HG02759 (cell line): ENCODE measurements at regions not wholly inside any gene's neighbourhood (a gene's known extent, or its start where the extent isn't known, plus 50 kb on each side); places are given as distances from the start of the nearest gene placed in this dataset.
"Not testable (repeated sequence)": the region's sequence is repeated elsewhere in the genome, so short reads cannot be mapped to it uniquely, and the experiment has no call there.

ENCODE experiments used
- ATAC-seq: cut with Tn5 transposase; IDR thresholded peaks from one replicate; pipeline ENCODE4 v1.9.1; 2021; ENCODE audit warnings: mild to moderate bottlenecking, moderate library complexity; ENCODE audit not compliant: unreplicated experiment

DNA sequence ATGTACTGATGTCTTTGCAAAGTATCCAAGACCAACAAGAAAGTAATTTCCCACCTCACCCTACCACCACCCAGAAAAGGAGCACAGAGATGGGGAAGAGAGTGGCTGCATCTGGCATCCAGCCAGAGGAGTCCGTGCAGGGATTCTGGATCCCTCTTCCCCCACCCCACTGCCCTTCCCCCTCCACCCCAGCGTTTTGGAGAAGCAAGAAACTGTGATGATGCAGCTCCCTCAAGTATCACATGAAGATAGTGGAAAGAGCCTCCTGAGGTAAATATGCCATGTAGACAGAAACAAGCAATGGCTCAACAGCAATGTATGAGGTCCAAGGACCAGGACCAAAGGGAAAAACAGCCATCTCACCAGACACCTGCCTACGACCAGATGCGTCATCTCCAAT, 153.8 kb downstream of the DEPDC1B start:
- no peak for ATAC-seq

DNA sequence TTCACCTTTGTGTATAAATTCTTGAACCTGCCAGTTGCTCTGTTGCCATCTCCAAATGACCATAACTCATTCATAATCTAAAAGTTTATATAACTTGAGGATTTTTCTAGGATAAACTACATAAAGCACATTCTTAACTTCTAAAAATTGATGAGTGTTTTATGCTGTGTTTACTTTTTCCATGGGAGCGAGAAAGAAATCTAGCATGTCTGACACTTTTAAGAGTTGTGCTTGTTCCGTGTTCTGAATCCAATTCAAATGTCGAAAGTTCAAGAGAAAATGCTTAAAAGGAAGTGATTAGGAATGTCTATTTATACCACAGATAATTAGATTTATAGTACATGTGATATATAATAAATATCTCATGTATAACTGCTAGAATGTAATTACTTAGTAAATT, 154.4 kb downstream of the DEPDC1B start:
- no peak for ATAC-seq

GRCh38 chr5:60544142-60544541, 155.8 kb downstream of the DEPDC1B start:
- ATAC-seq, result no peak

DNA sequence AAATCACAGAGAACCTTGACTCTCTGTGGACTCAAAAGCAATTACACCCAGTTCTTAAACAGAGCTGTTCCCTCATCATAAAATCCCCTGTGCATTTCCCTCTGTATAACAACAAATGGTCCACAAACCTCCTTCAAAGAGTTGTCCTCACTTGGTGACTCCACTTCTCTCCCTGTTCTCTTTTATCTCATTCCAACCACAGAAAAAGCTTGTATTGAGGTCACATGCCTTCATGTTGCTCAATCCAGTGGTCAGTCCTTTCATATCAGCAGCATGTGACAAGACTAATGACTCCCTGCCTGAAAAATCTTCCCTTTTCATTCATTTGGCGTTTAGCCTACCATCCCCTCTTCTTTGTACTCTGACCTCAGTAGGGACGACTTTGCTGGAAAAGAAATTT, 158.0 kb downstream of the DEPDC1B start:
- ATAC-seq, result peak; percentile 20

DNA sequence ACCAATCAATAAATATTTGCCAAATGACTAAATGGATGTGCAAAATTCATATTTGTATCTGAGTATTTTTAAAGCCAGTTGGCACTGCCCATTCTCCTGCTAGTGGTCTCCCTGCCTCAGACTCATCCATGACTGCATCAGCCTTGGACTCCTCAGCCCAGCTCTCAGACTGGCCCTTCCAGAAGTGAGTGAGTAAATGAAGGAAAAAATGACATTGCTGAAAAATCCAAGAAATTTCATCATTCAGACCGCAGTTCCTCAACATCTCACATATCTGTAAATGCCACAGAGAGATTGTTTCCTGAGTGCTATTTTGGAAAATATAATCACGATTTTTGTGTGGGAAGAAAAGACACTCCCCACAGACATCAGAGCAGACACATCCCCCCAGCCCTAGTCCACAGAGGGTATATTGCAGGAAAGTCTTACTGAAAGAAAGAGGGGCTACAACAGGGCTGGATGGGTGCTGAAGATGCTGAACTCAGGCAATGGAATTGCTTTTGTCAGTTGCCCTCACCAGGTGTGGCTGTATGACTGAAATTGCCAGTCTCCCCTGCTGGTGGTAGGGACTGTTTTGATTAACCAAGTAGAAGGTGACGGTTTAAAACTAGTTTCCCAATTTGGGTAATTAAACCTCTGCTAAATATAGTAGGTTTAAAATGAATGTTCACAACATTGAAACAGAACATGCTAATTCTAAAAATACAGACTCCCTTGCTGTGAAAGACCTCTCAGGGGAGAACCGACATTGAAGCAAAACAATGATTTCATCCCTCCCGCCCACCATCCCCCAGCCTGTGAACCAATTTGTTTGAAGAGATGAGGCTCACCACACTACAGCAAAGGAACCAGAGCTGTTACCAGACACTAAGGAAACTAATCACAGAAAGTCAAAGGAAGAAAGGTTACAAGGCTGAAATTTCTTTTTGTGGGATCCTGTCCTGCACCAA, 158.8 kb downstream of the DEPDC1B start:
- peak; percentile 94 for ATAC-seq

DNA sequence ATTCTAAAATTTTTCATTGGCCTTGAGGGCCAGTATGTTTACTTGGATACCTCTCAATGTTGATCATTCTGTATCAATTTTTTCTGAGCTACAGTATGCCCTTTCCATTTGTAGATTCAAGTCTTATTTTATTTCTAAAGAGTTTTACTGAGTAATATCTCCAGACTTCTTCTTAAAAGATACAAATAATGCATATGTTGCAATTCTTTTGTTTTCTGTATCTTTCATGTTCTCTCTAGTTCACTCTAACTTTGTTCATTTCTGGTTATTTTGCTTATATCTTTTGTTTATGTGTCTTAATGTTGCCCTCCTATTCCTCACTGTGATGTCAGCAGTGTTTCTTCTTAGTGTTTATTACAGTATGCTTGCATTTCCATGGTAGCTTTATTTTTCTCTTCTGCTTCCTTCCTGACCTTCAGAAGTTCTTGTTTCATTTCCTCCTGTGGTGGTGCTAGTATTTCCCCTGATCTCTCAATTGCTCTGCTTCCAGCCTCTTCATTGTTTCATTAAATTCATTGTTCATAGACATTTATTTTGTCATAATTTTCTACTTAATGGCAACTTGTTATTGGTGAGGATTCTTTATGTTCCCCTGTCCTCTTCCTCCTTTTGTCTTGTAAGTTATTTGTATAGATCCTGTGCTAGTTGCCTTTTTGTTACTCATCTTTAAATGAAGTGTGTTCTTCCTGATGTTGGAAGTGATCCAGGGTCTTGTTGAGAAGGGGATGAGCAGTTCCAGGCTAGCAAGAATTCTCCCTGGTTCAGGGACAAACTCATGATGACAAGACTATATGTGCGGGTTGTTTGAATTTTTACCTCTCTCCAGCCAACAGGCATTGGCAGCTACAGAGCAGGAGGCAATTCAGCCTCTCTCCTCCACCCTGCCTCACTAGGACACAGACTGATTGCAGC, 160.8 kb downstream of the DEPDC1B start:
- no peak for ATAC-seq

- ATAC-seq, result no peak
Observed at GRCh38 chr5:60538426-60538825, 161.5 kb downstream of the DEPDC1B start.

GRCh38 chr5:60535951-60536350, 164.0 kb downstream of the DEPDC1B start:
- no peak for ATAC-seq

DNA sequence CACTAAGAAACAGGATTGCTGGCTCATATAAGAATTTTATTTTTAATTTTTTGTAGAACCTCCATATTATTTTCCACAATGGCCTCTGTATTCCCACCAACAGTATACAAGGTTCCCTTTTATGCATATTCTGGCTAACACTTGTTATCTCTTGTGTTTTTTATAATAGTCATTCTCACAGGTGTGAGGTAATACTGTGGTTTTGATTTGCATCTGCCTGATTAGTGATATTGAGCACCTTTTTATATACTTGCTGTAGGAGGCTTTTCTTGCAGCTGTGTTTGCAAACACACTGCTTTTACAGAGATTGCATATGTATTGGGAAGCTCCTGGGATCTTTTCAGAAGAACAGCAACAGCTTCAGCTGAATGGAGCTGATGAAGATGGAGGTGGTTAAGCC, 164.8 kb downstream of the DEPDC1B start:
- no peak for ATAC-seq

- no peak for ATAC-seq
Observed at GRCh38 chr5:60533789-60534188, 166.2 kb downstream of the DEPDC1B start.

GRCh38 chr5:60532796-60533195, 167.2 kb downstream of the DEPDC1B start:
- ATAC-seq, result not testable (repeated sequence)

DNA sequence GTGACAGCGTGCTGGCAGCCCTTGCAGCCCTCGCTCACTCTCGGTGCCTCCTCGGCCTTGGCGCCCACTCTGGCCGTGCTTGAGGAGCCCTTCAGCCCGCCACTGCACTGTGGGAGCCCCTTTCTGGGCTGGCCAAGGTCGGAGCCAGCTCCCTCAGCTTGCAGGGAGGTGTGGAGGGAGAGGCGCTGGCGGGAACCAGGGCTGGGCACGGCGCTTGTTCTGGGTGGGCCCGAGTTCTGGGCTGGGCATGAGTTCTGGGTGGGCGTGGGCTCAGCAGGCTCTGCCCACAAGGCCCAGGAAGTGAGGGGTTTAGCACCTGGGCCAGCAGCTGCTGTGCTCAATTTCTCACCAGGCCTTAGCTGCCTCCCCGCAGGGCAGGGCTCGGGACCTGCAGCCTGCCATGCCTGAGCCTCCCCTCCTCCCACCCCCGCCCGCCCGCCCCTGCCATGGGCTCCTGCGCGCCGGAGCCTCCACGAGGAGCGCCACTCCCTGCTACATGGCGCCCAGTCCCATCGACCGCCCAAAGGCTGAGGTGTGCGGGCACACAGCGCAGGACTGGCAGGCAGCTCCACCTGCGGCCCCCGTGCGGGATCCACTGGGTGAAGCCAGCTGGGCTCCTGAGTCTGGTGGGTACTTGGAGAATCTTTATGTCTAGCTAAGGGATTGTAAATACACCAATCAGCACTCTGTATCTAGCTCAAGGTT, 169.7 kb downstream of the DEPDC1B start:
- not testable (repeated sequence) for ATAC-seq

DNA sequence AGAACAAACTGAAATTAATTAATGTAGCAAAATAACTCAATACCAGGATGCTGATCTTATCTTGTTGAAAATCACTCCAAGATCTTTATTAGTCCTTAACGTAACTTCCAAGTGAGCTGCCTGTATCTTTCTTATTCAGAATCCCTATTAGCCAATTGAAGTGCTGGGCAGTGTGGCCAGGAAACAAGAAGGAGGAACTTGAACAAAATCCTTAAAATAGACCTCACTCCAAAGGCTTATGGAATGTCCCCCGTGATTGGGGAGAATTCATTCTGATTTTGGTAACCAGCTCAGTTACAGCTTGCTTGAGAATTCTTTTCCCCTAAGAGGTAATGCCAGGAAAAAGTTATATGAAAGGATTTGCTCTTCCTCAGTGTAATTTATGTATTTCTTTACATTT, 171.0 kb downstream of the DEPDC1B start:
- no peak for ATAC-seq

- no peak for ATAC-seq
Observed at GRCh38 chr5:60527072-60527471, 172.9 kb downstream of the DEPDC1B start.

DNA sequence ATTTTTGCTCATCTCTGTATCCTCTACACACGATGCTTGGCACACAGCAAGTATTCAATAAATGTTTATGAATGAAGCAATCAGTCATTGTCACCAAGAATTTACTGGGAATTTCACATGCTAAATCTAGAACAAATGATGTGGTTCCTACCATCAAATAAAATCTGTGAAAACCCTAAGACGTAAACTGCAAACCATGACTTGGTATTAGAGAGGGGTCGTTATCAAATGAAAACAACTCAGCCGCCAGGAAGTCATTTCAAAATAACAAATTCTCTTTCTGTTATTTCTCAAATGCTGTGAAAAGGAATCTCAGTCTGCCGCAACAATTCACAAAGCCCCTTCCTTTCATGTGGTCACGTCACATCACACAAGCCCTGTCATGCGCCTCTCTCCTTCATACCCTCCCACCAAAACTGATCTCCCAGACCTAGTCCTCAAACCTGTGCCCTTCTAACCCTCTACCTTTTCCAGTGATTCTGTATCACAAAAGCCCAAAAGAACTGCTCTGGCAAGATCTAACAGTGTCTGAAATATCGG, 173.6 kb downstream of the DEPDC1B start:
- ATAC-seq, result no peak

DNA sequence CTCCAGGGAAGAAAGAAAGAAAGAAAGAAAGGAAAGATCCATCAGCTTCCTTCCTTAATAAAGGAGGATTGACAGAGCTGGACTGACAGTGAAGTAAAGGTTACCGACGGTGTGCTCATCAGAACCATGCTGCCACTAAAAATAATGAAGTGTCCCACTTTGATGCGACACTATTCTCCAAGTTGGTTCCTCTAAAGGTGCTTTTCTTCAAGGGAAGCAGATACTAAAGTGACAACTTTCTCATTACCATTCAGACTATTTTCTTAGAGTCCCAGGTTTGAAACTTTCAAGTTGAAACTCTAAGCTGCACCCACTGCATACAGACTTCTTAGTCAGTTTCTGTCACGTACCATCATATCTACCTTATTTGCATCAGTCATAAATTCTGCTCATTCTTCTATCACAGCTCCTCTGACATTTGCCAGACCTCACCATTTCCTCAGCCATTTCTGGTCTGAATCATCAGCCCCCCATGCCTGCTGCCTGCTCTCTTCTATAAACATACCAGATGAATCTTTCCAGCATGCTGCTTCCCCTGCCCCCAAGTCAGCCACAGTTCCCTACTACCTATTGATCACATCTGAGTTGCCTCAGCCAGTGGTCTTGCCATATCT, 177.6 kb downstream of the DEPDC1B start:
- ATAC-seq, result peak; percentile 76

- peak; percentile 49 for ATAC-seq
Observed at GRCh38 chr5:60521376-60522291, 178.3 kb downstream of the DEPDC1B start.

- no peak for ATAC-seq
Observed at GRCh38 chr5:60520451-60521227, 179.3 kb downstream of the DEPDC1B start.
